HG02870 (cell line): ENCODE measurements at regions not wholly inside any gene's neighbourhood (a gene's known extent, or its start where the extent isn't known, plus 50 kb on each side); places are given as distances from the start of the nearest gene placed in this dataset.

Experiments
- ATAC-seq: cut with Tn5 transposase; IDR thresholded peaks from one replicate; pipeline ENCODE4 v1.9.1; 2021; ENCODE audit warnings: mild to moderate bottlenecking, moderate library complexity; ENCODE audit not compliant: unreplicated experiment

- no peak for ATAC-seq
These were observed 67.4 kb upstream of the VRK2 start for GRCh38 chr2:57979158-57979557.

GRCh38 chr2:57981083-57981768, 65.4 kb upstream of the VRK2 start:
- no peak for ATAC-seq

GRCh38 chr2:57987835-57988573, 58.6 kb upstream of the VRK2 start:
- no peak for ATAC-seq

- ATAC-seq = peak; percentile 91
These were observed 56.4 kb upstream of the VRK2 start for GRCh38 chr2:57990118-57990725.
